Tibial nerve (tissue), 3 donors: ENCODE measurements at regions not wholly inside any gene's neighbourhood (a gene's known extent, or its start where the extent isn't known, plus 50 kb on each side); places are given as distances from the start of the nearest gene placed in this dataset.

Source experiments
- POLR2A ChIP-seq, 2 donors: fragments of 450-650 bp; IDR thresholded peaks; one replicate each; pipeline ENCODE4 v1.6.1; 2017; ENCODE audit warnings: antibody characterized with exemption in 2 of 2, mild to moderate bottlenecking in 2 of 2, moderate library complexity in 2 of 2
- TF ChIP-seq, protein P1 (sequence below), 5 experiments: fragments of 200-600 bp in 3 of 5; fragments of 450-650 bp in 2 of 5; sonication (generic) in 3 of 5; IDR thresholded peaks; one replicate each; pipeline ENCODE4 v1.5.1; 2016 to 2019; ENCODE audit warnings: antibody characterized with exemption in 5 of 5, mild to moderate bottlenecking in 3 of 5, moderate library complexity in 2 of 5

GRCh38 chr21:31476263-31477022, 132.4 kb upstream of the TIAM1 start:
- TF ChIP-seq, protein P1, sequence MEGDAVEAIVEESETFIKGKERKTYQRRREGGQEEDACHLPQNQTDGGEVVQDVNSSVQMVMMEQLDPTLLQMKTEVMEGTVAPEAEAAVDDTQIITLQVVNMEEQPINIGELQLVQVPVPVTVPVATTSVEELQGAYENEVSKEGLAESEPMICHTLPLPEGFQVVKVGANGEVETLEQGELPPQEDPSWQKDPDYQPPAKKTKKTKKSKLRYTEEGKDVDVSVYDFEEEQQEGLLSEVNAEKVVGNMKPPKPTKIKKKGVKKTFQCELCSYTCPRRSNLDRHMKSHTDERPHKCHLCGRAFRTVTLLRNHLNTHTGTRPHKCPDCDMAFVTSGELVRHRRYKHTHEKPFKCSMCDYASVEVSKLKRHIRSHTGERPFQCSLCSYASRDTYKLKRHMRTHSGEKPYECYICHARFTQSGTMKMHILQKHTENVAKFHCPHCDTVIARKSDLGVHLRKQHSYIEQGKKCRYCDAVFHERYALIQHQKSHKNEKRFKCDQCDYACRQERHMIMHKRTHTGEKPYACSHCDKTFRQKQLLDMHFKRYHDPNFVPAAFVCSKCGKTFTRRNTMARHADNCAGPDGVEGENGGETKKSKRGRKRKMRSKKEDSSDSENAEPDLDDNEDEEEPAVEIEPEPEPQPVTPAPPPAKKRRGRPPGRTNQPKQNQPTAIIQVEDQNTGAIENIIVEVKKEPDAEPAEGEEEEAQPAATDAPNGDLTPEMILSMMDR (IDR thresholded peaks at IDR 0.05), result no peak
- TF ChIP-seq POLR2A (IDR thresholded peaks at IDR 0.05), result no peak
